Progenitor cell of endocrine pancreas (in vitro differentiated cells): ENCODE measurements at regions not wholly inside any gene's neighbourhood (a gene's known extent, or its start where the extent isn't known, plus 50 kb on each side); places are given as distances from the start of the nearest gene placed in this dataset.

Source experiments
- DNase-seq: peaks from one replicate; pipeline ENCODE4 v3.0.0; 2021; ENCODE audit warnings: low spot score; ENCODE audit not compliant: unreplicated experiment
- H3K27ac Mint-ChIP-seq: 2 replicates; pipeline ENCODE4 v1.8.0; 2021; ENCODE audit warnings: mild to moderate bottlenecking, moderate library complexity, mixed read lengths
- H3K27me3 Mint-ChIP-seq: 2 replicates; pipeline ENCODE4 v1.8.0; 2021; ENCODE audit warnings: mixed read lengths
- H3K36me3 Mint-ChIP-seq: 2 replicates; pipeline ENCODE4 v1.8.0; 2022; ENCODE audit warnings: mixed read lengths; ENCODE audit not compliant: insufficient read depth
- H3K4me1 Mint-ChIP-seq: 2 replicates; pipeline ENCODE4 v1.8.0; 2021; ENCODE audit warnings: low read depth, mixed read lengths
- H3K4me3 Mint-ChIP-seq: 2 replicates; pipeline ENCODE4 v1.8.0; 2021; ENCODE audit warnings: low read depth, mild to moderate bottlenecking, moderate library complexity, mixed read lengths
- H3K9me3 Mint-ChIP-seq: 2 replicates; pipeline ENCODE4 v1.8.0; 2021; ENCODE audit warnings: low read depth, mixed read lengths
- TF ChIP-seq, protein P1 (sequence below): fragments of 200-600 bp; sonication (generic); IDR thresholded peaks from one replicate; pipeline ENCODE4 v1.5.0; 2021; ENCODE audit warnings: antibody characterized with exemption, mild to moderate bottlenecking; ENCODE audit not compliant: unreplicated experiment

DNA sequence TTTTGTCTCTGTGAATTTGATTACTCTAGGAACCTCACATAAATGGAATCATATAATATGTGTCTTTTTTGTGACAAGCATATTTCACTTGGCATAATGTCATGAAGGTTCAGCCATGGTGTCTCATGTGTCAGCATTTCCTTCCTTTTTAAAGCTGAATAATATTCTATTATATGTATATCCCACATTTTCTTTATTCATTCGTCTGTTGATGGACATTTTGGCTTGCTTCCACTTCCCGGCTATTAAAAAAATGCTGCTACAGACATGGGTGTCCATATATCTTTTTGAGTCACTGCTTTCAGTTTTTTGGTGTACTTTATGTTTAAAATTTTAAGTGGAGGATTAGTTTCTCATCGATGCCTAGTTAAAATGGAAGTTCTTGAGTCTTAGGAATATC lies 59.8 kb upstream of the C5orf63 start:
- Mint-ChIP-seq H3K4me1 (peaks cover 2% of the 10 kb centered on the region), H3K36me3 (no peaks in the 10 kb centered on the region), H3K9me3 (no peaks in the 10 kb centered on the region), H3K27me3 (no peaks in the 10 kb centered on the region), H3K4me3 (no peak overlapping the region), H3K27ac (no peak overlapping the region)
- TF ChIP-seq, protein P1, sequence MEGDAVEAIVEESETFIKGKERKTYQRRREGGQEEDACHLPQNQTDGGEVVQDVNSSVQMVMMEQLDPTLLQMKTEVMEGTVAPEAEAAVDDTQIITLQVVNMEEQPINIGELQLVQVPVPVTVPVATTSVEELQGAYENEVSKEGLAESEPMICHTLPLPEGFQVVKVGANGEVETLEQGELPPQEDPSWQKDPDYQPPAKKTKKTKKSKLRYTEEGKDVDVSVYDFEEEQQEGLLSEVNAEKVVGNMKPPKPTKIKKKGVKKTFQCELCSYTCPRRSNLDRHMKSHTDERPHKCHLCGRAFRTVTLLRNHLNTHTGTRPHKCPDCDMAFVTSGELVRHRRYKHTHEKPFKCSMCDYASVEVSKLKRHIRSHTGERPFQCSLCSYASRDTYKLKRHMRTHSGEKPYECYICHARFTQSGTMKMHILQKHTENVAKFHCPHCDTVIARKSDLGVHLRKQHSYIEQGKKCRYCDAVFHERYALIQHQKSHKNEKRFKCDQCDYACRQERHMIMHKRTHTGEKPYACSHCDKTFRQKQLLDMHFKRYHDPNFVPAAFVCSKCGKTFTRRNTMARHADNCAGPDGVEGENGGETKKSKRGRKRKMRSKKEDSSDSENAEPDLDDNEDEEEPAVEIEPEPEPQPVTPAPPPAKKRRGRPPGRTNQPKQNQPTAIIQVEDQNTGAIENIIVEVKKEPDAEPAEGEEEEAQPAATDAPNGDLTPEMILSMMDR = no peak
- DNase-seq = no peak

DNA sequence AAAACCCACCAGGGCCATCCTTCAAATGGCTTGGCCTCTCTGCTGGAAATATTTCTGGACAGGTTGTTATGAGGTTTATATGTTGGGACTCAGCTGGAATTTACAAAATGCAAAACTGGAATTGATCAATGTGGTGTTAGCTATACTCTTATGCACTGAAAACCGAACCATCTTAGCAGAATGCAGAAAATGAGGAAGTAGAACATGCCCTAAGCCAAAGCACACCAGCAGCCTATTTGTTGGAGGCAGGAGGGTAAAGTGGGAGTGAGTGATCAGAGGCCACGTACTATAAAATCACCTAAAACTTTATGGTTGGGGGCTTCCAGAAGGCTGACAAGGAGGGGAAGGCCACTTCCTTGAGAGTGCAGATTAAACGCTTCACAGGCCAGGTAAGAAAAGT lies 63.6 kb upstream of the C5orf63 start:
- H3K4me1 Mint-ChIP-seq = no peaks in the 10 kb centered on the region
- TF ChIP-seq, protein P1 = no peak
- H3K27me3 Mint-ChIP-seq = no peaks in the 10 kb centered on the region
- no peak overlapping the region for H3K27ac Mint-ChIP-seq
- DNase-seq = no peak
- H3K4me3 Mint-ChIP-seq = no peak overlapping the region
- no peaks in the 10 kb centered on the region for H3K9me3 Mint-ChIP-seq
- H3K36me3 Mint-ChIP-seq = no peaks in the 10 kb centered on the region

DNA sequence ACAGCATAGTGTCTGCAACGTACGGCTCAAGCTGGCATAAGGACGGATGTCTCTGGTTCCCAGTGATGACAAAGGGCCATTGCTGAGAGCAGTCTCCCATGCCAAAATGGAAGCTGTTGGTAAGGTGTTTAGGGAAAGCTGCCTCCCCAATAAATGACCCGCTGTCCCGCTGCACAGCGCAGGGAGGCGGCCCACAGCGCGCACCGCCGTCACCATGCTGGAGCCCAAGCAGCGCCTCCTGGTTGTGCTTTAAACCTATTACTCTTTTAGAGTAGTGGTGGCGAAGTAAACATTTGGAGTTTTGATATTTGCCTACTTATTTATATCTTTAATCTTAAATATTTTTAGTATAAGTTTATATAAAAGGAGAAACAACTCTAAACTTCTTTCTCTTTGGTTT lies 70.4 kb upstream of the C5orf63 start:
- Mint-ChIP-seq H3K27ac (no peak overlapping the region), H3K27me3 (peaks cover 3% of the 10 kb centered on the region), H3K36me3 (no peaks in the 10 kb centered on the region), H3K4me1 (no peaks in the 10 kb centered on the region), H3K9me3 (peaks cover 3% of the 10 kb centered on the region), H3K4me3 (no peak overlapping the region)
- no peak for DNase-seq
- TF ChIP-seq, protein P1 = no peak

DNA sequence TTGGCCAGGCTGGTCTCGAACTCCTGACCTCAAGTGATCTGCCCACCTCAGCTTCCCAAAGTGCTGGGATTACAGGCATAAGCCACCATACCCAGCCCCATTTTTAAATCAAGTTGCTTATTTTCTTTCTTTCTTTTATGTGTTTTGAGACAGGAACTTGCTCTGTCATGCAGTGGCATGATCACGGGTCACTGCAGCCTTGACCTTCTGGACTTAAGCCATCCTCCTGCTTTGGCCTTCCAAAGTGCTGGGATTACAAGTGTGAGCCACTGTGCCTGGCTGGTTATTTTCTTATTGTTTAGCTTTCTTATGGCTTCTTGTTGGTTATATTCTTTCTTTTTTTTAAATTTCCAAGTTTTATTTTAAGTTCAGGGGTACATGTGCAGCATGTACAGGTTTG lies 79.7 kb upstream of the C5orf63 start:
- no peak for DNase-seq
- Mint-ChIP-seq H3K27me3 (no peaks in the 10 kb centered on the region), H3K4me1 (no peaks in the 10 kb centered on the region), H3K36me3 (peaks cover 2% of the 10 kb centered on the region), H3K27ac (no peak overlapping the region), H3K4me3 (no peak overlapping the region), H3K9me3 (peaks cover 10% of the 10 kb centered on the region)
- TF ChIP-seq, protein P1 = no peak

DNA sequence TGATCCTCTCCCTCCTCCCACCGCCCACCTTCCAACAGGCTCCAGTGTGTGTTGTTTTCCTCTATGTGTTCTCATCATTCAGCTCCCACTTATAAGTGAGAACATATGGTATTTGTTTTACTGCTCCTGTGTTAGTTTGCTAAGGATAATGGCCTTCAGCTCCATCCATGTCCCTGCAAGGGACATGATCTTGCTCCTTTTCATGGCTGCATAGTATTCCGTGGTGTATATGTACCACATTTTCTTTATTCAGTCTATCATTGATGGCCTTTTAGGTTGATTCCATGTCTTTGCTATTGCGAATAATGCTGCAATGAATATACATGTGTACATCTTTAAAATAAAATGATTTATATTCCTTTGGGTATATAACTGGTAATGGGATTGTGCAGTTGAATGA lies 80.2 kb upstream of the C5orf63 start:
- TF ChIP-seq, protein P1 = no peak
- no peak overlapping the region for H3K27ac Mint-ChIP-seq
- no peak for DNase-seq
- no peak overlapping the region for H3K4me3 Mint-ChIP-seq
- H3K36me3 Mint-ChIP-seq = peaks cover 2% of the 10 kb centered on the region
- no peaks in the 10 kb centered on the region for H3K27me3 Mint-ChIP-seq
- H3K4me1 Mint-ChIP-seq = no peaks in the 10 kb centered on the region
- H3K9me3 Mint-ChIP-seq = peaks cover 14% of the 10 kb centered on the region

DNA sequence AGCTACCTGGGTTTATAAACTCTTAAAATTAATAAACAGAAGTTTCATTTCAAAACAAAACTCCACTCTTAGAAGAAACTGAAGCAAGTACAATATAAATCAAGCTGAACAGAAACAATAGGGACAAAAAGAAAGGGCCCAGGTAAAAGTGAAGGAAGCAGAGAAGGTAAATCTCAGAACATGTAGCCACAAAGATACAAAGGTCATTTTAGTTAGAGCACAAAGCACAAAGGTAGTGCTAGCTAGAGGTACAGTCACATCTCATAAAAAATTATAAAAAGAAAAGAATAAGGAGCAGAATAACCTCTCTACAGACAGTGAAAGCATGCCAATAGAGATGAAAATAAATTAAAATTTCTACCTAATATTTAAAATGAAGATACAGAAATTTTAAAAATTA lies 90.4 kb upstream of the C5orf63 start:
- H3K27me3 Mint-ChIP-seq = no peaks in the 10 kb centered on the region
- no peaks in the 10 kb centered on the region for H3K36me3 Mint-ChIP-seq
- H3K4me3 Mint-ChIP-seq = no peak overlapping the region
- TF ChIP-seq, protein P1 = no peak
- H3K9me3 Mint-ChIP-seq = peaks cover 9% of the 10 kb centered on the region
- H3K4me1 Mint-ChIP-seq = no peaks in the 10 kb centered on the region
- DNase-seq = no peak
- no peak overlapping the region for H3K27ac Mint-ChIP-seq
